HepG2 (cell line): ENCODE measurements at regions not wholly inside any gene's neighbourhood (a gene's known extent, or its start where the extent isn't known, plus 50 kb on each side); places are given as distances from the start of the nearest gene placed in this dataset.

ENCODE experiments used
- AHDC1 ChIP-seq: sonication (generic); formaldehyde crosslinking; IDR thresholded peaks from 2 replicates; pipeline ENCODE4 v1.5.1; 2020; ENCODE audit warnings: mild to moderate bottlenecking, missing genetic modification reagents, borderline replicate concordance
- RXRA ChIP-seq: sonication (generic); formaldehyde crosslinking; IDR thresholded peaks from 2 replicates; pipeline ENCODE4 v1.5.1; 2020; ENCODE audit warnings: missing genetic modification reagents
- ZFP36 ChIP-seq: fragments of 150-350 bp; IDR thresholded peaks from 2 replicates; pipeline ENCODE4 v1.6.1; 2018; ENCODE audit warnings: borderline replicate concordance, low read length, low read depth; ENCODE audit not compliant: partially characterized antibody
- ZNF468 ChIP-seq: sonication (generic); formaldehyde crosslinking; IDR thresholded peaks from 2 replicates; pipeline ENCODE4 v1.8.0; 2022; ENCODE audit warnings: mild to moderate bottlenecking, moderate library complexity, missing genetic modification reagents
- TF ChIP-seq, protein P1 (sequence below): sonication (generic); formaldehyde crosslinking; IDR thresholded peaks from 2 replicates; pipeline ENCODE4 v1.5.1; 2020; ENCODE audit warnings: mild to moderate bottlenecking, moderate library complexity, missing genetic modification reagents

DNA sequence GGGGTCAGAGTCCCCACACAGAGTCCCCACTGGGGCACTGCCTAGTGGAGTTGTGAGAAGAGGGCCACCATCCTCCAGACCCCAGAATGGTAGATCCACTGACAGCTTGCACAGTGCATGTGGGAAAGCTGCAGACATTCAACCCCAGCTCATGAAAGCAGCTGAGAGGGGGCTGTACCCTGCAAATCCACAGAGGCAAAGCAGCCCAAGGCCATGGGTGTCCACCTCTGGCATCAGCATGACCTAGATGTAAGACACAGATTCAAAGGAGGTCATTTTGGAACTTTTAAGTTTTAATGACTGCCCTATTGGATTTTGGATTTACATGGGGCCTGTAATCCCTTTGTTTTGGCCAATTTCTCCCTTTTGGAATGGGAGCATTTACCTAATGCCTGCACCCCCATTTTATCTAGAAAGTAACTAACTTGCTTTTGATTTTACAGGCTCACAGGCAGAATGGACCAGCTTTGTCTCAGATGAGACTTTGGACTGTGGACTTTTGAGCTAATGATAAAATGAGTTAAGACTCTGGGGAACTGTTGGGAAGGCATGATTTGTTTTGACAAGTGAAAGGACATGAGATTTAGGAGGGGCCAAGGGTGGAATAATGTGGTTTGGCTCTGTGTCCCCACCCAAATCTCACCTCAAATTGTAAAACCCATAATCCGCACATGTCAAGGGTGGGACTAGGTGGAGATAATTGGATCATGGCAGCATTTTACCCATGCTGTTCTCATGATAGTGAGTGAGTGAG lies 56.3 kb upstream of the ITGA1 start (continued):
- TF ChIP-seq AHDC1 (CRISPR knock-in tag) (peak; percentile 54; the same call in 1 of the 2 replicates), ZFP36 (no peak), ZNF468 (CRISPR knock-in tag) (no peak), RXRA (CRISPR knock-in tag) (no peak)
- TF ChIP-seq, protein P1, sequence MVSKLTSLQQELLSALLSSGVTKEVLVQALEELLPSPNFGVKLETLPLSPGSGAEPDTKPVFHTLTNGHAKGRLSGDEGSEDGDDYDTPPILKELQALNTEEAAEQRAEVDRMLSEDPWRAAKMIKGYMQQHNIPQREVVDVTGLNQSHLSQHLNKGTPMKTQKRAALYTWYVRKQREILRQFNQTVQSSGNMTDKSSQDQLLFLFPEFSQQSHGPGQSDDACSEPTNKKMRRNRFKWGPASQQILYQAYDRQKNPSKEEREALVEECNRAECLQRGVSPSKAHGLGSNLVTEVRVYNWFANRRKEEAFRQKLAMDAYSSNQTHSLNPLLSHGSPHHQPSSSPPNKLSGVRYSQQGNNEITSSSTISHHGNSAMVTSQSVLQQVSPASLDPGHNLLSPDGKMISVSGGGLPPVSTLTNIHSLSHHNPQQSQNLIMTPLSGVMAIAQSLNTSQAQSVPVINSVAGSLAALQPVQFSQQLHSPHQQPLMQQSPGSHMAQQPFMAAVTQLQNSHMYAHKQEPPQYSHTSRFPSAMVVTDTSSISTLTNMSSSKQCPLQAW (CRISPR knock-in tag): peak; percentile 44; the same call in 1 of the 2 replicates
